ENCODE measurements at regions not wholly inside any gene's neighbourhood (a gene's known extent, or its start where the extent isn't known, plus 50 kb on each side); places are given as distances from the start of the nearest gene placed in this dataset.

- no peak for TF ChIP-seq POLR2AphosphoS5 (IDR thresholded peaks at IDR 0.05; ENCODE audit: insufficient read depth in 1 of 2, low read depth in 1 of 2)
- TF ChIP-seq CTCF (IDR thresholded peaks at IDR 0.05): no peak
- TF ChIP-seq POLR2A (IDR thresholded peaks at IDR 0.05): no peak
These were observed 214.6 kb upstream of the DTNA start for GRCh38 chr18:34495506-34495905.
